Adrenal gland (tissue), 9 donors: ENCODE measurements at regions not wholly inside any gene's neighbourhood (a gene's known extent, or its start where the extent isn't known, plus 50 kb on each side); places are given as distances from the start of the nearest gene placed in this dataset.
A peak's percentile ranks its signal among the peaks of the same experiment; 100 is the strongest.

Experiments used
- DNase-seq, 7 donors: peaks; one replicate each; pipeline ENCODE4 v3.0.0-alpha.2; 2019 to 2020
- H3K27ac ChIP-seq, 5 donors: fragments of 200-600 bp; sonication (generic) in 4 of 5; 1 replicate in 3 of 5; 2 replicates in 2 of 5; pipeline versions ENCODE4 v1.5.1 to v1.8.0; 2016 to 2020; ENCODE audit warnings: mild to moderate bottlenecking in 1 of 5
- H3K27me3 ChIP-seq: fragments of 200-600 bp; 2 replicates; pipeline ENCODE4 v1.8.0; 2021
- H3K36me3 ChIP-seq, 2 donors: fragments of 200-600 bp; replicated peaks in 1 of 2; 1 replicate in 1 of 2; 2 replicates in 1 of 2; pipeline versions ENCODE4 v1.5.1 to v1.8.0; 2018 to 2022
- H3K4me1 ChIP-seq, 2 donors: fragments of 200-600 bp; replicated peaks in 1 of 2; 1 replicate in 1 of 2; 2 replicates in 1 of 2; pipeline versions ENCODE4 v1.5.1 to v1.8.0; 2018 to 2021
- H3K4me3 ChIP-seq, 4 donors: fragments of 200-600 bp; sonication (generic) in 3 of 4; one replicate each; pipeline ENCODE4 v1.5.1; 2016 to 2018
- H3K9me3 ChIP-seq, 3 donors: fragments of 200-600 bp; sonication (generic) in 1 of 3; replicated peaks in 1 of 3; 1 replicate in 2 of 3; 2 replicates in 1 of 3; pipeline versions ENCODE4 v1.5.1 to v1.8.0; 2016 to 2021
- CTCF ChIP-seq, 6 experiments: fragments of 450-650 bp in 4 of 6; fragments of 200-600 bp in 2 of 6; sonication (generic) in 1 of 6; IDR thresholded peaks; 1 replicate in 5 of 6; 2 replicates in 1 of 6; pipeline versions ENCODE4 v1.5.1 to v1.8.0; 2016 to 2021; ENCODE audit warnings: antibody characterized with exemption in 6 of 6, mild to moderate bottlenecking in 2 of 6, moderate library complexity in 1 of 6
- POLR2A ChIP-seq, 2 donors: fragments of 450-650 bp; IDR thresholded peaks; one replicate each; pipeline ENCODE4 v1.6.1; 2017; ENCODE audit warnings: antibody characterized with exemption in 2 of 2, mild to moderate bottlenecking in 2 of 2, moderate library complexity in 1 of 2
- WGBS, 4 donors: extraction: QIAGEN DNeasy Blood & Tissue Kit in 2 of 4; methylation state at CpG; one replicate each; pipeline versions ENCODE4 v1.1.5 to v1.1.7; 2013 to 2017; 5-methylcytosine and 5-hydroxymethylcytosine counted together
- intact Hi-C, 2 donors: fragments of 100-400 bp; cut with DNase I; formaldehyde crosslinking; loops; one replicate each; pipeline versions ENCODE4 v1.14.1 to v1.15.0; 2022 to 2023
- donor health status: healthy with polysubstance abuse.
- donor health status: Bipolar disorder and iron deficiency.
- donor health status: DM: yes; HTN: yes; CAD: no.
- donor health status: DM: no; HTN: no; CAD: no.
- donor health status: DM: no; HTN: no; CAD: no.

- WGBS, 4 donors = 74 to 100% (median 82%) methylated on average over 2 of the region's 2 CpGs
- no peak overlapping the region for H3K27ac ChIP-seq
- no peaks in the 10 kb centered on the region for H3K9me3 ChIP-seq
- no peaks in the 10 kb centered on the region for H3K27me3 ChIP-seq
- no peak overlapping the region for H3K4me3 ChIP-seq
- H3K4me1 ChIP-seq = no peaks in the 10 kb centered on the region
- DNase-seq = no peak
- TF ChIP-seq POLR2A (IDR thresholded peaks at IDR 0.05) (no peak), CTCF (IDR thresholded peaks at IDR 0.05) (no peak)
- intact Hi-C loops = no loop called here
- H3K36me3 ChIP-seq = no peaks in the 10 kb centered on the region
Measured at GRCh38 chr3:11924518-11924917, 77.8 kb upstream of the TAMM41 start.

- H3K4me1 ChIP-seq = no peaks in the 10 kb centered on the region
- TF ChIP-seq CTCF (IDR thresholded peaks at IDR 0.05) (no peak), POLR2A (IDR thresholded peaks at IDR 0.05) (no peak)
- intact Hi-C loops = no loop called here
- peaks cover 5% of the 10 kb centered on the region for H3K27me3 ChIP-seq
- no peak for DNase-seq
- no peaks in the 10 kb centered on the region for H3K36me3 ChIP-seq
- H3K9me3 ChIP-seq = no peaks in the 10 kb centered on the region
- no peak overlapping the region for H3K4me3 ChIP-seq
- no peak overlapping the region for H3K27ac ChIP-seq
- WGBS, 4 donors = 83 to 94% (median 88%) methylated on average over 3 of the region's 3 CpGs
Measured at GRCh38 chr3:11928381-11928780, 75.8 kb upstream of the SYN2 start.

GRCh38 chr3:11929531-11929930, 74.7 kb upstream of the SYN2 start:
- 84 to 98% (median 93%) methylated on average over 4 of the region's 4 CpGs for WGBS, 4 donors

GRCh38 chr3:11930084-11930483, 74.1 kb upstream of the SYN2 start:
- intact Hi-C loops = no loop called here
- Histone ChIP-seq H3K4me1 (no peaks in the 10 kb centered on the region), H3K27me3 (peaks cover 5% of the 10 kb centered on the region), H3K36me3 (no peaks in the 10 kb centered on the region), H3K27ac (no peak overlapping the region), H3K4me3 (no peak overlapping the region), H3K9me3 (no peaks in the 10 kb centered on the region)
- 58 to 77% (median 69%) methylated on average over 10 of the region's 10 CpGs for WGBS, 4 donors
- peak in 1 of 7 donors; percentile 31 for DNase-seq
- TF ChIP-seq CTCF (IDR thresholded peaks at IDR 0.05) (no peak), POLR2A (IDR thresholded peaks at IDR 0.05) (no peak)

More at GRCh38 chr3:11929531-11929930, 74.7 kb upstream of the SYN2 start:
- Histone ChIP-seq H3K36me3 (no peaks in the 10 kb centered on the region), H3K9me3 (no peaks in the 10 kb centered on the region), H3K27me3 (peaks cover 5% of the 10 kb centered on the region), H3K4me3 (no peak overlapping the region), H3K4me1 (no peaks in the 10 kb centered on the region), H3K27ac (no peak overlapping the region)
- intact Hi-C loops = no loop called here
- no peak for TF ChIP-seq CTCF (IDR thresholded peaks at IDR 0.05)
- no peak for TF ChIP-seq POLR2A (IDR thresholded peaks at IDR 0.05)
- no peak for DNase-seq
